EL (cell line): ENCODE measurements at regions not wholly inside any gene's neighbourhood (a gene's known extent, or its start where the extent isn't known, plus 50 kb on each side); places are given as distances from the start of the nearest gene placed in this dataset.

Experiments
- DNase-seq: peaks from one replicate; pipeline ENCODE4 v3.0.0-alpha.2; 2016

- no peak for DNase-seq
Observed at GRCh38 chr5:32503261-32503660, 58.7 kb upstream of the ZFR start.

GRCh38 chr5:32501071-32502002, 56.8 kb upstream of the ZFR start:
- no peak for DNase-seq

- no peak for DNase-seq
Observed at GRCh38 chr5:32500181-32500580, 55.6 kb upstream of the ZFR start.

- no peak for DNase-seq
Observed at GRCh38 chr5:32499261-32499660, 54.7 kb upstream of the ZFR start.

- DNase-seq = no peak
Observed at GRCh38 chr5:32498484-32498883, 53.9 kb upstream of the ZFR start.

GRCh38 chr5:32496104-32496503, 51.6 kb upstream of the ZFR start:
- no peak for DNase-seq

GRCh38 chr5:32494827-32495226, 50.3 kb upstream of the ZFR start:
- no peak for DNase-seq
